EH (cell line): ENCODE measurements at regions not wholly inside any gene's neighbourhood (a gene's known extent, or its start where the extent isn't known, plus 50 kb on each side); places are given as distances from the start of the nearest gene placed in this dataset.

Experiments
- DNase-seq: peaks from one replicate; pipeline ENCODE4 v3.0.0-alpha.2; 2015; ENCODE audit warnings: low read depth

GRCh38 chr10:61142987-61143386 is 199.0 kb upstream of the RHOBTB1 start:
- no peak for DNase-seq

- DNase-seq, result peak; percentile 71
Measured at GRCh38 chr10:61140765-61141392, 196.9 kb upstream of the RHOBTB1 start.

DNA sequence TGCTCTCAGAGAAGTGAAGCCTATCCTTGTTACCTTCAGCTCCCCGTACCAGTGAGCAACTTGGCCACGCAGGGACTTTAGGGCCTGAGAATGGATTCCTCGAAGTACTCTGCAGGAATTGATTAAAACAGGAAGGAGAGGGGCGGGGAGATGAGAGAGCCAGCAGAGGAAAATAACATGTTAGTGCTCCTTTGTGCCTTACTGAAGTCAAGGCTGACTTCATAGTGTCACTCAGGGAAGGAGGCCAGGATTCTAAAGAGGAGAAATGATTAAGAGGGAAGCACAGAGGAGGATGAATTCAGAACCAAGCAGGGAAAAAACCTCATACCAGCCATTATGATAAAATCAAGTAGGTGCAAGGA is 195.6 kb upstream of the RHOBTB1 start:
- peak; percentile 6 for DNase-seq

DNA sequence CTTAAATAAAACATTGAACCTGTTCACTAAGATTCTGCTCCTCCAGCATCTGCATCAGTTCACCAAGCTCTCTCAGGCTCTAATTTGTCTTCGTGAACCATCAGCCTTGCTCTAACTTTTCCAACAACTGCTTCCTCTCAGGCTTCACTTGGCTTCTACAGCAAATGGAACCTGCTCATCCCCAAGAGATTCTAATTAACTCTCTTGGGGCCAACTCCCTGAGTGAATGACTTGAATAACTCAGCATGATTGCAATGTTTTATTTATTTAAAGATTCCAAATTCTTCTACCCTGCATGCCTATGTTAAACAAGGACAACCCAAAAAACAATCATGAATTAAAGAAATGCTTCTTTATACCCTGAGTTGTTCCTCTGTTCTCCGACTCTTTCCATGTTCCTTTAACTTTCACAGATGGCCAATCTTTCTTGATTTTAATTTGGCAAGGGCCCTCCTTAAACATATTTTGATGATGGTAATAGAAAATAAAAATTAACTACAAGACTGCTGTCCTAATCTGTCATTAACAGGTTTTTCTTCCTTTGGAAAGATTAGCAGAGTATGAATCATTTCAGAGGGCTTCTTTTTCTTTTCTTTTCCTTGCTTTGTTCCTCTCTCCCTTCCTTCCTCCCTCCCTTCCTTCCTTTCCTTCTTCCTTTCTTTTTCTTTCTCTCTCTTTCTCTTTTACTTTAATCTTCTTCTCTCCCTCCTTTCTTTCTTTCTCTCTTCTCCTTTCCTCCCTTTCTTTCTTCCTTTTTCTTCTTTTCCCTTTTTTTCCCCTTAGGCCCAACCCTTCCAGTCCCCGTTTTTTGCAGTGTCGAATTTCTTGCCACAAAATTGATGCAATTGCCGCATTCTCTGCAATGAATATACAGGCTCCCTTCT is 195.0 kb upstream of the RHOBTB1 start:
- DNase-seq, result peak; percentile 62

DNA sequence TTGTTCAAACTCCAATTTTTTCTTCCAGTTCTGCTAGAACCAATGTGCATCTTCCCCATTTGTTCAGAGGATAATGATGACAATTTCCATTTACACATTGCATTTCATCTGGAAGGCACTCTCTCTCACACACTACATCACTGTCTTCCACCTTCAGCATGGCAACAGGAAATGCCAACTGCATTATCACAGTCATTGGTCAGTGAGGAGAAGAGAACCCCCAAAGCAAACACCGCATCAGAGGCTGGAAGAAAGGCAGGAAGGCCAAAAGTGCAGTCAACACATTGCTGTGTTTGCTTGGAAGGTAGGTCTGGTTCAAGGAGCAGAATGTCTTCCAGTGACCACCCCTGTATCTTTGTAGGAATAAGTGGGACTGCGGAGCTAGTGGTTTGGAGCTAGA is 192.2 kb upstream of the RHOBTB1 start:
- DNase-seq, result peak; percentile 59

- DNase-seq, result no peak
Measured at GRCh38 chr10:61135276-61135721, 191.3 kb upstream of the RHOBTB1 start.

DNA sequence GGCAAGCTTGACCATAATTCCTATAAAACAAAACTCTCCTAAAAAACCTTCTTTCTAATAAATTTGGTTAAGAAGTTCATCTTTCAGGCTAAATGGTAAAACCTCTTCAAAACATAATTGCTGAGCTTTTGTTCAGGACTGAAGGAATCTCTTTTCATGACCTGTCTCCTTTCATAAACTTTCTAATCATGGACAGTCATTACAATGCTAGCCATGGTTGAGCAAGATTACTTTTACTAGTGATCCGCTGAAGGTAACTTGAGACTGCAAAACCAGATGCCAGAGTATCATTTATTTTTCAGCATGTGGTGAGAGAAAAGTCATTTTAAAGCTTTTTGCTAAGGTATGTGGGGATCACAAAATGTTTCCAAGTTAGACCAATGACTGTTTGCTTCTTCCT is 186.4 kb upstream of the RHOBTB1 start:
- DNase-seq, result peak; percentile 52

DNA sequence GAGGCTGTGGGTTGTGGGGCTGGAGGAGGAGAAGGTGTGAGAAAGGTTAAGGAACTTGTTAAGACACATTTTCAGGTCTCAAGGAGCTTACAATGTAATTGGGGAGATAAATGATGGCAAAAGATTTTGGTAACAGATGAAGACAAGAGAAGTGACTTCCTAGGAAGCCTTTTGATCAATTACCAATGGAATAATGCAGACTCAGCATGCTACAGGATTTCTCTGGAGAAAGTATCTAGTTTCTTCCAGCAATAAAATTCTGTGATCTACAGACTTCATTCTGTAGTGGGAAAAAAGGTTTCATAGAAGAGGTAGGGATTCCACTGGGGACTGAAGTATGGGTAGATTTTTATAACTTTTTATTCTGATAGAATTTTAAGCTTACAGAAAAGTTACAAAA is 184.2 kb upstream of the RHOBTB1 start:
- no peak for DNase-seq

DNA sequence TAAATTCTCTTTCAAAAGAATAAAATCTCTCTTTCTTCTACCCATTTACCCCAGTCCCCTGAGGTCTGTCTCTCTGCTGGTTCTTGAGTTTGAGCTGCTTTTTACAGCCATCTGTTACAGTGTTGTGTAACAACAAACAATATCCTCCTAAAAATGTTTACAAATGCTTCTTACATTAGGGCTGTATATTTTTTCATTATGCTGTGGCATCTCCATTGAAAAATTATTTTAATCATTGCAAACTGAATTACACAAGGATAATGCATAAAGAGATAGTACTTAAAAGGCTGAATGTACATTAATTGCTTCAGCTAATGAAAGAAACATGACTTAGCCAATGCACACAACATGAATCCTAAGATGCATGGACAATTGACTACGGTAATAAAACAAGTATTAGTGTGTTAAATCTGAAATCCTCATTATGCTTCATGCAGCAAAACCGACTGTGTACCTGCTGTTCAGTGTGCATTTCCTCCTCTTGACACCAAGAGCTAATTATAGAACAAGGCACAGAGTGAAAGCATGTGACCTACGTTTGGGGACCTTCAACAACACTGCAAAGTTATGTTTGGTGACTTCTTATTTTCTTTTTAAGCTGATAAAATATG is 181.7 kb upstream of the RHOBTB1 start:
- no peak for DNase-seq

DNA sequence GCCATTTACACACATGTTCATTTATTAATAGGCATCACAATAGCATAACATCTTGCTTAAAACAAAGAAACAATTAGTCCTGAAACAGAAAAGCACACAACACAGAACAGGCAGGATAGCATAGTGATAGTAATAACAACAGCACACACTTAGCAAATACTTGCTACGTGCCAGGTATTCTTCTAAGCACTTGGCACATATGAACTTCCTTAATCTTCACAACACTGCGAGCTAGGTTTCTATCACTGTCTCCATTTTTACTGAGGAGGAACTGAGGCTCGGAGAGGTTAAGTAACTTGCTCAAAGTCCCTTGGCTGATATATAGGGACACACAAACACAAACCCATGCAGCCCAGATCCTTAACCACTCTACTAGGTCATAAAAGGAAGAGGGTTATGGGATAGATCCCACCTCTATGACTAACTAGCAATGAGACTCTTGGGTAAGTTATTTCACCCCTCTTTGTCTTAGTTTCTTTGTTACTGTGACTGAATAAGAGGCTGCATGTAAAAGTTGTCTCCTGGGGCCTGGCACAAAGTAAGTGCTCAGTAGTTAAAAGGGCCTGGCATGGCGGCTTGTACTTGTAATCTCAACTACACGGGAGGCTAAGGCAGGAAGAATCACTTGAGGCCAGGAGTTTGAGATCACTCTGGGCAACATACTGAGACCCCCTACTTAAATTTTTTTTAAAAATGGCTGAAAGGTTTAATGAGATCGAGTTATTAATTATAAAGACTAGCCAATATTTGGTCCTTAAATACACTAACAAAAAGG is 181.0 kb upstream of the RHOBTB1 start:
- no peak for DNase-seq

DNA sequence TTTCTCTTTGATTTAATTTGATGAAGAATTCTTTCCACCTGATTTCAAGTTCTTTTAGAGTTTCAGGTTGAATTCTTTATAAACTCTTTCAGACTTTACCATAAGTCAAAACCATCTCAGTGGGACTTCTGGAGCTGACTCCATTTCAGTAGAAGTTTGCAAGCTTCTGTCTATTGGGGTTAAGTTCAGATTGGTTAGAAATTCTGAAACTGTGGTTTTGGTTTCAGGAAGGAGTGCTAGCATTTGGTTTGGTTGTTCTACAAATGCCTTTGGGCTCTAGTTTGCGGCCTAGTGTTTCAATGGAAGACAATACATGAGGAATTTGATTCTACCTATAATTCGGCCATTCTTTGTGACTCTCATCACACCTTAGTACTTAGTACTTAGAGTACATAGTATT is 176.8 kb upstream of the RHOBTB1 start:
- DNase-seq, result no peak

GRCh38 chr10:61119573-61119972 is 175.6 kb upstream of the RHOBTB1 start:
- DNase-seq, result no peak

DNA sequence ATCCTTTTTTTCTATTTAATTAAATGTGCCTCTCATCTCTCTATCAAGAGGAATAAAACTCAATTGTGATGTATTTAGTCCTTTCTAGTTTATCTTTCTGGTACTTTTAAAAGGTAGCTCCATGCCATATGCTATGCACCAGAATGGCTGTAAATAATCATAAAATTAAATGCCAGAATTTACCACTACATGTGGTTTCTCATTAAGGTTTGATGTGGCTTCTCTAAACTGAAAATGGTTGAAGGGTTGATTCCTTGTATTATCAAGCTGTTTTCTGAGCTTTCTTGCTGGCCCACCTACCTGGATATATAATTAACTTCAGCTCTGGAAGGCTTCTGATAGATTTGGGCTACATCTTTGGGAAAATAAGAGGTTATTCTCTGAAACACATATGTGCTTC is 171.9 kb upstream of the RHOBTB1 start:
- DNase-seq, result no peak

GRCh38 chr10:61112771-61113170 is 168.8 kb upstream of the RHOBTB1 start:
- DNase-seq, result no peak

- DNase-seq, result no peak
Measured at GRCh38 chr10:61110936-61111335, 167.0 kb upstream of the RHOBTB1 start.

DNA sequence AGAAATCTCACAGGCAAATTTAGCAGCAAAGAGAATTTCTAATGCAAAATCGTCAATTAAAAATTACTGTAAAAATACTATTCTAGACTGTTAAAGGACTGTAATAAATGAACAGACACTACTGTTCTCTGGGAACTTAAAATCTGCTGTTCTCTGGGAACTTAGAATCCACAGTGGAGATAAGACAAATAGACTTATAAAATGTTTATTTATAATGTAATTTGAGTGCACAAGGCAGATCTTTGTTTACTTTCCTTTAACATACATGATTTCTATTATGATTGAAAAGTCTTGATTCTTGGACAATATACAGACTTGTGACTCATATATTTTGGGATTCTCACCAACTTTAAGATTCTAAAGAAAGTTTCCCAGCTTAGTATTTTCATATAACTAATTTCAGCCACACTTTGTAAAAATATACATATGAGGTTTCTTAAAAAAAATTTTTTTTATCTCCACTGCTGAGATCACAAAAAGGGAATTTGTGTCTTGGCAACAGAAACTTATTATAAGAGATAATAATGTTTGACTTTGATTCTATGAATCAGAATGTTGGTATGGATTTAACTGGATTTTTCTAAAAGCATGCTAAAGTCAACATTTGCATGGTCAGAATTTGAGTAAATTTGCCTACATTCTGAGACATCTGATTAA is 166.3 kb upstream of the RHOBTB1 start:
- DNase-seq, result peak; percentile 91

- DNase-seq, result peak; percentile 17
Measured at GRCh38 chr10:61108915-61109314, 164.9 kb upstream of the RHOBTB1 start.

GRCh38 chr10:61100887-61101286 is 156.9 kb upstream of the RHOBTB1 start:
- no peak for DNase-seq

- DNase-seq, result no peak
Measured at GRCh38 chr10:61099756-61100155, 155.8 kb upstream of the RHOBTB1 start.

DNA sequence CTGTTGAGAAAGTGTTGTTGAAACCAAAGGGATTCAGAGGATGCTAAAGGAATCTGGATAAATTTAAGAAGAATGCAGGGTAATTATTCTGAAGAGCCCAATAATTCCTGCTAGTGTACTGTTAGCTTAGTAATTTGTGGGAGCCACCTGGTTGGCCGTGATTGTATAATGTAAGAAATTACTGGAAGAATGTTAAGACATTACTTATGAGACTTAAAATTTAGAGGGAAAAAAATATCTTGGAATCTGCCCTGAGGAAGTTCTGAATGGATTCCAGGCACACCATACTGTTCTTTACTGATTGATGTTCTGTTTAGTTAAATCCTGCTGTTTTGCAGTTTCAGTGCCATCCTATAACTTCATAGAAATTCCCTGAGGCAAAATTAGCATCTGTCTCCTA is 155.0 kb upstream of the RHOBTB1 start:
- DNase-seq, result peak; percentile 22

GRCh38 chr10:61097026-61097425 is 153.0 kb upstream of the RHOBTB1 start:
- peak; percentile 40 for DNase-seq

DNA sequence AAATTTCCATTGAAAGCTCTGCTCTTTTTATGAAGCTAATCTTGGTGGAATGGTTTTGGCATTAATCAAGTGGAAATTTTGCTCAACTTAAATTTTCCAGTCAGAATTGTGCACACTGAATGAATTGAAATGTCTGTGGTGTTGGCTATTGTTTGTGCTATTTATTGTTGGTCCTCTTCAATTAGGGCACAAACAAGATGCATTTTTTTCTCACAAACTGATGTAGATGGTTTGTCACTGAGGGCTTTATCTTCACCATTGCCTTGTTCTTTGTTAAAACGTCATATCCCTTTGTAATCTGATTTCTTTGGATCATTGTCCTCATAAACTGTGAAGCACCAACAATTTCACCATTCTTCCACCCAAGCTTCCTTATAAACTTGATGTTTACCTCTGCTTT is 152.1 kb upstream of the RHOBTB1 start:
- DNase-seq, result no peak
